ENCODE measurements at regions not wholly inside any gene's neighbourhood (a gene's known extent, or its start where the extent isn't known, plus 50 kb on each side); places are given as distances from the start of the nearest gene placed in this dataset.

DNA sequence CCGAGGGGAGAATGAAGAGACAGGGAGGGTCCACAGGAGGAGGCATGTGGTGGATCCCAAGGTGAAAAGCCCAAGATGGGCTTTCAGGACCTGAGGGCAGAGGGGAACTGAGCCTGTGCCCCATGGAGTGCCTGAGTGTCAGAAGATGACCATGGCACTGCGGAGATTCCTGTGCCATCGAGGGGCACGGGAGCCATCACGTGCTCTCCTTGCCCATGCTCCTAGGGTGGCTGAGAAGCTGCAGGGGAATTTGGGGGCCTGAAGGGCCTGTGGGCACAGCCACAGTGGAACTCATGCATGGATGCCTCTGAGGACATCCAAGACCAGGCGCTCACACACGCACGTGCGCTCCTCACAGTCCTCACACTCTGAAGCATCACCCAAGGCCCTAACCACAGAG is 56.1 kb upstream of the GLI2 start:
- ChIA-PET CTCF (ENCODE audit: low intra/inter-chr PET ratio) (interaction anchor here (0.6 to 1.4 kb wide), 4 partner anchors 16 to 1368 kb away, joined by 3 to 6 read pairs (median 4); no protein-coding TSS in a partner anchor), POLR2A (no interaction called here)
- H3K4me2 ChIP-seq (ENCODE audit: insufficient read depth, low read length) = no peak overlapping the region
- TF ChIP-seq FUS (optimal IDR thresholded peaks at IDR 0.05; ENCODE audit: low read depth, low read length) = no peak
- no peak for TF ChIP-seq SMC3 (conservative IDR thresholded peaks at IDR 0.05; ENCODE audit: insufficient read depth, low read depth, low read length)
- TF ChIP-seq CBX8 (IDR thresholded peaks at IDR 0.05; ENCODE audit: borderline replicate concordance, extremely low read depth, low read depth, low read length, poor library complexity, severe bottlenecking) = no peak
- TF ChIP-seq, protein P1, sequence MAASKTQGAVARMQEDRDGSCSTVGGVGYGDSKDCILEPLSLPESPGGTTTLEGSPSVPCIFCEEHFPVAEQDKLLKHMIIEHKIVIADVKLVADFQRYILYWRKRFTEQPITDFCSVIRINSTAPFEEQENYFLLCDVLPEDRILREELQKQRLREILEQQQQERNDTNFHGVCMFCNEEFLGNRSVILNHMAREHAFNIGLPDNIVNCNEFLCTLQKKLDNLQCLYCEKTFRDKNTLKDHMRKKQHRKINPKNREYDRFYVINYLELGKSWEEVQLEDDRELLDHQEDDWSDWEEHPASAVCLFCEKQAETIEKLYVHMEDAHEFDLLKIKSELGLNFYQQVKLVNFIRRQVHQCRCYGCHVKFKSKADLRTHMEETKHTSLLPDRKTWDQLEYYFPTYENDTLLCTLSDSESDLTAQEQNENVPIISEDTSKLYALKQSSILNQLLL (CRISPR knock-in tag; IDR thresholded peaks at IDR 0.05; ENCODE audit: borderline replicate concordance) = no peak
- TF ChIP-seq MXI1 (IDR thresholded peaks at IDR 0.05; ENCODE audit: low read depth, low read length) = no peak
- TF ChIP-seq, protein P2, sequence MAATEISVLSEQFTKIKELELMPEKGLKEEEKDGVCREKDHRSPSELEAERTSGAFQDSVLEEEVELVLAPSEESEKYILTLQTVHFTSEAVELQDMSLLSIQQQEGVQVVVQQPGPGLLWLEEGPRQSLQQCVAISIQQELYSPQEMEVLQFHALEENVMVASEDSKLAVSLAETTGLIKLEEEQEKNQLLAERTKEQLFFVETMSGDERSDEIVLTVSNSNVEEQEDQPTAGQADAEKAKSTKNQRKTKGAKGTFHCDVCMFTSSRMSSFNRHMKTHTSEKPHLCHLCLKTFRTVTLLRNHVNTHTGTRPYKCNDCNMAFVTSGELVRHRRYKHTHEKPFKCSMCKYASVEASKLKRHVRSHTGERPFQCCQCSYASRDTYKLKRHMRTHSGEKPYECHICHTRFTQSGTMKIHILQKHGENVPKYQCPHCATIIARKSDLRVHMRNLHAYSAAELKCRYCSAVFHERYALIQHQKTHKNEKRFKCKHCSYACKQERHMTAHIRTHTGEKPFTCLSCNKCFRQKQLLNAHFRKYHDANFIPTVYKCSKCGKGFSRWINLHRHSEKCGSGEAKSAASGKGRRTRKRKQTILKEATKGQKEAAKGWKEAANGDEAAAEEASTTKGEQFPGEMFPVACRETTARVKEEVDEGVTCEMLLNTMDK (IDR thresholded peaks at IDR 0.05; ENCODE audit: borderline replicate concordance, insufficient read depth, low read depth, low read length, poor library complexity, severe bottlenecking) = no peak
- TF ChIP-seq POLR2B (IDR thresholded peaks at IDR 0.05; ENCODE audit: low read depth, partially characterized antibody) = no peak
- TF ChIP-seq ZFP30 (CRISPR knock-in tag; IDR thresholded peaks at IDR 0.05; ENCODE audit: borderline replicate concordance) = no peak
- TF ChIP-seq MEF2A (IDR thresholded peaks at IDR 0.05; ENCODE audit: control insufficient read depth, low read depth, low read length) = no peak
- TF ChIP-seq ZNF445 (CRISPR knock-in tag; IDR thresholded peaks at IDR 0.05; ENCODE audit: low read depth) = no peak
- TF ChIP-seq, protein P3, sequence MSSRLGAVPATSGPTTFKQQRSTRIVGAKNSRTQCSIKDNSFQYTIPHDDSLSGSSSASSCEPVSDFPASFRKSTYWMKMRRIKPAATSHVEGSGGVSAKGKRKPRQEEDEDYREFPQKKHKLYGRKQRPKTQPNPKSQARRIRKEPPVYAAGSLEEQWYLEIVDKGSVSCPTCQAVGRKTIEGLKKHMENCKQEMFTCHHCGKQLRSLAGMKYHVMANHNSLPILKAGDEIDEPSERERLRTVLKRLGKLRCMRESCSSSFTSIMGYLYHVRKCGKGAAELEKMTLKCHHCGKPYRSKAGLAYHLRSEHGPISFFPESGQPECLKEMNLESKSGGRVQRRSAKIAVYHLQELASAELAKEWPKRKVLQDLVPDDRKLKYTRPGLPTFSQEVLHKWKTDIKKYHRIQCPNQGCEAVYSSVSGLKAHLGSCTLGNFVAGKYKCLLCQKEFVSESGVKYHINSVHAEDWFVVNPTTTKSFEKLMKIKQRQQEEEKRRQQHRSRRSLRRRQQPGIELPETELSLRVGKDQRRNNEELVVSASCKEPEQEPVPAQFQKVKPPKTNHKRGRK (tag; IDR thresholded peaks at IDR 0.05) = no peak
- H3K9ac ChIP-seq (ENCODE audit: insufficient read depth in 1 of 2, low read depth in 2 of 2, low read length in 2 of 2) = peak overlapping the region in 1 of 2 experiments; percentile 17; a peak in 1 of 4 replicates
- in situ Hi-C loops (cut with MboI) = loop anchor here (10.0 to 25.0 kb wide), 2 partner anchors 335 to 658 kb away; partner anchors contain the start of gene INHBB
- H3K4me3 ChIP-seq = no peak overlapping the region
- WGBS (ENCODE audit: insufficient coverage, low coverage, missing lambda C conversion rate) = 4% methylated on average over 5 of the region's 9 CpGs
- BruUV-seq (replicated peaks) = no TSS peak
- no peaks in the 10 kb centered on the region for H3K9me1 ChIP-seq (ENCODE audit: control insufficient read depth, insufficient read depth, low read length)
- DNase-seq (ENCODE audit: extremely low read depth in 1 of 4, low spot score in 3 of 4) (no peak), FAIRE-seq (no peak), ATAC-seq (no peak)
- H3K9me3 ChIP-seq (replicated peaks; ENCODE audit: control insufficient read depth, insufficient read depth, low read depth, low read length) = no peaks in the 10 kb centered on the region
- H4K20me1 ChIP-seq (replicated peaks; ENCODE audit: control insufficient read depth, insufficient read depth, low read length) = peaks cover 6% of the 10 kb centered on the region
- intact Hi-C loops (cut with micrococcal nuclease) = loop anchor here (10.0 kb wide), 1 partner anchor 365 kb away; no protein-coding TSS in a partner anchor
- H3K79me2 ChIP-seq (ENCODE audit: control insufficient read depth, insufficient read depth, low read length) = no peaks in the 10 kb centered on the region
- peaks cover 2 to 26% of the 10 kb centered on the region in 2 experiments; a peak in 3 of 5 replicates for H3K27me3 ChIP-seq (ENCODE audit: control insufficient read depth in 2 of 2, insufficient read depth in 2 of 2, low read length in 2 of 2)
- H3K36me3 ChIP-seq (ENCODE audit: control insufficient read depth, insufficient read depth, low read length) = no peaks in the 10 kb centered on the region
- H3K4me1 ChIP-seq (replicated peaks in 1 of 2; ENCODE audit: control insufficient read depth in 2 of 2, insufficient read depth in 2 of 2, low read length in 2 of 2) = peaks cover 0 to 7% of the 10 kb centered on the region in 2 experiments; a peak in 2 of 5 replicates
- no peak overlapping the region for H2AFZ ChIP-seq (ENCODE audit: low read depth, low read length)
- no peak overlapping the region for H3K27ac ChIP-seq (ENCODE audit: extremely low read depth, low read depth, low read length)
